Neural progenitor cell (in vitro differentiated cells): ENCODE measurements at regions not wholly inside any gene's neighbourhood (a gene's known extent, or its start where the extent isn't known, plus 50 kb on each side); places are given as distances from the start of the nearest gene placed in this dataset.

Experiments used
- CTCF ChIP-seq: fragments of 200-600 bp; sonication (generic); IDR thresholded peaks from 2 replicates; pipeline ENCODE4 v1.5.1; 2017; ENCODE audit warnings: antibody characterized with exemption, mild to moderate bottlenecking
- EZH2 ChIP-seq: fragments of 200-600 bp; sonication (generic); IDR thresholded peaks from 2 replicates; pipeline ENCODE4 v1.6.1; 2017; ENCODE audit warnings: antibody characterized with exemption, mild to moderate bottlenecking, moderate library complexity

- TF ChIP-seq CTCF (no peak), EZH2 (no peak)
Measured at GRCh38 chr11:106305458-106305857, 228.0 kb downstream of the AASDHPPT start.
